GM18508 (cell line): ENCODE measurements at regions not wholly inside any gene's neighbourhood (a gene's known extent, or its start where the extent isn't known, plus 50 kb on each side); places are given as distances from the start of the nearest gene placed in this dataset.

ENCODE experiments used
- ATAC-seq: cut with Tn5 transposase; IDR thresholded peaks from one replicate; pipeline ENCODE4 v1.9.1; 2021; ENCODE audit warnings: moderate number of reproducible peaks; ENCODE audit not compliant: insufficient read depth, unreplicated experiment

- ATAC-seq = no peak
Observed at GRCh38 chr14:55921511-55921910, 196.7 kb upstream of the PELI2 start.

GRCh38 chr14:55926007-55926406 is 192.2 kb upstream of the PELI2 start:
- ATAC-seq = no peak

- ATAC-seq = no peak
Observed at GRCh38 chr14:55927028-55927427, 191.2 kb upstream of the PELI2 start.

GRCh38 chr14:55928276-55928675 is 189.9 kb upstream of the PELI2 start:
- ATAC-seq = no peak

- no peak for ATAC-seq
Observed at GRCh38 chr14:55929136-55929535, 189.1 kb upstream of the PELI2 start.

- ATAC-seq = no peak
Observed at GRCh38 chr14:55930016-55930784, 188.0 kb upstream of the PELI2 start.

GRCh38 chr14:55936691-55937090 is 181.5 kb upstream of the PELI2 start:
- ATAC-seq = no peak

- ATAC-seq = no peak
Observed at GRCh38 chr14:55938249-55938791, 179.9 kb upstream of the PELI2 start.

- no peak for ATAC-seq
Observed at GRCh38 chr14:55942076-55942654, 176.0 kb upstream of the PELI2 start.

GRCh38 chr14:55942826-55943225 is 175.4 kb upstream of the PELI2 start:
- no peak for ATAC-seq

GRCh38 chr14:55944757-55945156 is 173.5 kb upstream of the PELI2 start:
- no peak for ATAC-seq

- no peak for ATAC-seq
Observed at GRCh38 chr14:55946231-55946630, 172.0 kb upstream of the PELI2 start.

GRCh38 chr14:55948399-55948798 is 169.8 kb upstream of the PELI2 start:
- no peak for ATAC-seq

GRCh38 chr14:55949708-55950107 is 168.5 kb upstream of the PELI2 start:
- no peak for ATAC-seq

- ATAC-seq = no peak
Observed at GRCh38 chr14:55950135-55950534, 168.1 kb upstream of the PELI2 start.

GRCh38 chr14:55951341-55952206 is 166.6 kb upstream of the PELI2 start:
- no peak for ATAC-seq

GRCh38 chr14:55954108-55954507 is 164.1 kb upstream of the PELI2 start:
- no peak for ATAC-seq

- no peak for ATAC-seq
Observed at GRCh38 chr14:55955175-55955574, 163.0 kb upstream of the PELI2 start.

- no peak for ATAC-seq
Observed at GRCh38 chr14:55957950-55958349, 160.3 kb upstream of the PELI2 start.

GRCh38 chr14:55963295-55963694 is 154.9 kb upstream of the PELI2 start:
- ATAC-seq = no peak

GRCh38 chr14:55964091-55964490 is 154.1 kb upstream of the PELI2 start:
- ATAC-seq = no peak
